OCI-LY7 (cell line): ENCODE measurements at regions not wholly inside any gene's neighbourhood (a gene's known extent, or its start where the extent isn't known, plus 50 kb on each side); places are given as distances from the start of the nearest gene placed in this dataset.

Experiments used
- BruUV-seq: library from RNA; stranded (reverse); fragments of 400-500 nt; replicated peaks from 2 replicates; lab custom pipeline; 2021; lab: Mats Ljungman, UMichigan
- CTCF ChIA-PET: fragments of 300-600 bp; sonication (Branson Sonifier 250); formaldehyde crosslinking; loops from one replicate; lab custom pipeline; 2022; ENCODE audit warnings: antibody characterized with exemption; ENCODE audit not compliant: unreplicated experiment; lab: Charles Lee
- POLR2A ChIA-PET: fragments of 300-600 bp; sonication (Branson Sonifier 250); formaldehyde crosslinking; loops from one replicate; lab custom pipeline; 2022; ENCODE audit warnings: antibody characterized with exemption; lab: Charles Lee
- DNase-seq: peaks from one replicate; pipeline ENCODE4 v3.0.0-alpha.2; 2015; ENCODE audit warnings: low spot score
- H2AFZ ChIP-seq: fragments of 200-600 bp; sonication (generic), shearing (Covaris generic); 2 replicates; pipeline ENCODE4 v1.6.1; 2014; ENCODE audit warnings: mild to moderate bottlenecking, antibody characterized with exemption, low read length, moderate library complexity
- H3K27ac ChIP-seq: fragments of 200-600 bp; sonication (generic); 2 replicates; pipeline ENCODE4 v1.5.1; 2014; ENCODE audit warnings: mixed run types, low read depth, mild to moderate bottlenecking, moderate library complexity, low read length, inconsistent platforms; ENCODE audit not compliant: poor library complexity, severe bottlenecking
- H3K36me3 ChIP-seq: fragments of 200-600 bp; sonication (generic); 2 replicates; pipeline ENCODE4 v1.6.1; 2014; ENCODE audit warnings: mild to moderate bottlenecking, antibody characterized with exemption, low read length, moderate library complexity, mixed read lengths; ENCODE audit not compliant: insufficient read depth
- H3K4me1 ChIP-seq: fragments of 200-600 bp; sonication (generic); 2 replicates; pipeline ENCODE4 v1.5.1; 2014; ENCODE audit warnings: mild to moderate bottlenecking, low read length; ENCODE audit not compliant: insufficient read depth, poor library complexity, severe bottlenecking
- H3K4me2 ChIP-seq: fragments of 200-600 bp; sonication (generic); 2 replicates; pipeline ENCODE4 v1.6.1; 2014; ENCODE audit warnings: mild to moderate bottlenecking, low read length
- H3K4me3 ChIP-seq: fragments of 200-600 bp; sonication (generic); 2 replicates; pipeline ENCODE4 v1.5.1; 2014; ENCODE audit warnings: mild to moderate bottlenecking, low read depth, low read length; ENCODE audit not compliant: poor library complexity, severe bottlenecking
- H3K79me2 ChIP-seq: fragments of 200-600 bp; sonication (generic); 2 replicates; pipeline ENCODE4 v1.6.1; 2016; ENCODE audit warnings: low read depth, mild to moderate bottlenecking, low read length, moderate library complexity, mixed read lengths; ENCODE audit not compliant: insufficient read depth
- H3K9me2 ChIP-seq: fragments of 200-600 bp; sonication (generic); 2 replicates; pipeline ENCODE4 v1.6.1; 2016; ENCODE audit warnings: mild to moderate bottlenecking, low read length, mixed read lengths; ENCODE audit not compliant: insufficient read depth
- H3K9me3 ChIP-seq: fragments of 200-600 bp; sonication (generic); 2 replicates; pipeline ENCODE4 v1.6.1; 2014; ENCODE audit warnings: mild to moderate bottlenecking, mixed run types, low read length, mixed read lengths
- H4K20me1 ChIP-seq: fragments of 200-600 bp; sonication (generic); 2 replicates; pipeline ENCODE4 v1.6.1; 2014; ENCODE audit warnings: mild to moderate bottlenecking, antibody characterized with exemption, low read length, moderate library complexity, mixed read lengths; ENCODE audit not compliant: insufficient read depth
- CTCF ChIP-seq: fragments of 200-600 bp; sonication (generic); conservative IDR thresholded peaks from 2 replicates; pipeline ENCODE4 v1.5.1; 2014; ENCODE audit warnings: mild to moderate bottlenecking, antibody characterized with exemption, low read length, moderate library complexity, mixed read lengths
- EZH2phosphoT487 ChIP-seq: fragments of 200-600 bp; sonication (generic); IDR thresholded peaks from 2 replicates; pipeline ENCODE4 v1.6.1; 2018; ENCODE audit warnings: low read depth, borderline replicate concordance, mild to moderate bottlenecking, mixed run types, antibody characterized with exemption, low read length, moderate library complexity, mixed read lengths
- intact Hi-C: fragments of 100-400 bp; cut with micrococcal nuclease; formaldehyde crosslinking; loops from one replicate; pipeline ENCODE4 v1.10.0; 2022; ENCODE audit not compliant: unreplicated experiment

GRCh38 chr3:66128623-66129022 lies 89.9 kb upstream of the MAGI1 start:
- DNase-seq, result no peak
- Histone ChIP-seq H3K9me3 (no peaks in the 10 kb centered on the region), H3K9me2 (no peaks in the 10 kb centered on the region), H3K4me3 (no peak overlapping the region), H4K20me1 (no peaks in the 10 kb centered on the region), H2AFZ (no peak overlapping the region), H3K4me1 (no peaks in the 10 kb centered on the region), H3K27ac (no peak overlapping the region), H3K36me3 (no peaks in the 10 kb centered on the region), H3K79me2 (no peaks in the 10 kb centered on the region), H3K4me2 (no peak overlapping the region)
- ChIA-PET POLR2A (no interaction called here), CTCF (no interaction called here)
- intact Hi-C loops, result no loop called here
- TF ChIP-seq CTCF, result no peak
- no peak for TF ChIP-seq EZH2phosphoT487
- BruUV-seq, result no TSS peak

- no peaks in the 10 kb centered on the region for H3K36me3 ChIP-seq
- ChIA-PET CTCF (no interaction called here), POLR2A (no interaction called here)
- H3K27ac ChIP-seq, result no peak overlapping the region
- H3K4me1 ChIP-seq, result no peaks in the 10 kb centered on the region
- intact Hi-C loops, result no loop called here
- H3K4me3 ChIP-seq, result no peak overlapping the region
- no peaks in the 10 kb centered on the region for H4K20me1 ChIP-seq
- TF ChIP-seq EZH2phosphoT487 (no peak), CTCF (no peak)
- no peak overlapping the region for H3K4me2 ChIP-seq
- no peaks in the 10 kb centered on the region for H3K9me3 ChIP-seq
- H3K79me2 ChIP-seq, result no peaks in the 10 kb centered on the region
- no peaks in the 10 kb centered on the region for H3K9me2 ChIP-seq
- H2AFZ ChIP-seq, result no peak overlapping the region
- no TSS peak for BruUV-seq
- no peak for DNase-seq
Measured at GRCh38 chr3:66121318-66121717, 82.6 kb upstream of the MAGI1 start.

GRCh38 chr3:66115858-66116654 lies 77.3 kb upstream of the MAGI1 start:
- ChIA-PET POLR2A (interaction anchor here (0.6 to 1.1 kb wide), 2 partner anchors 23 to 1449 kb away, joined by 3 to 4 read pairs; no protein-coding TSS in a partner anchor), CTCF (no interaction called here)
- no peaks in the 10 kb centered on the region for H3K9me3 ChIP-seq
- BruUV-seq, result no TSS peak
- no peak overlapping the region for H3K27ac ChIP-seq
- H3K4me1 ChIP-seq, result no peaks in the 10 kb centered on the region
- H3K9me2 ChIP-seq, result no peaks in the 10 kb centered on the region
- no peak for DNase-seq
- no peak for TF ChIP-seq CTCF
- TF ChIP-seq EZH2phosphoT487, result no peak
- no peaks in the 10 kb centered on the region for H3K79me2 ChIP-seq
- no peak overlapping the region for H3K4me3 ChIP-seq
- intact Hi-C loops, result no loop called here
- no peak overlapping the region for H3K4me2 ChIP-seq
- H3K36me3 ChIP-seq, result no peaks in the 10 kb centered on the region
- H4K20me1 ChIP-seq, result no peaks in the 10 kb centered on the region
- H2AFZ ChIP-seq, result no peak overlapping the region
